OCI-LY3 (cell line): ENCODE measurements at regions not wholly inside any gene's neighbourhood (a gene's known extent, or its start where the extent isn't known, plus 50 kb on each side); places are given as distances from the start of the nearest gene placed in this dataset.

ENCODE experiments used
- H2AFZ ChIP-seq: fragments of 200-600, 300-600 bp; shearing (Covaris generic); 2 replicates; pipeline ENCODE4 v1.6.0; 2014; ENCODE audit warnings: antibody characterized with exemption, low read depth, low read length
- H3K27ac ChIP-seq: fragments of 200-600, 300-600 bp; sonication (generic); 2 replicates; pipeline ENCODE4 v1.5.1; 2014; ENCODE audit warnings: mild to moderate bottlenecking, low read length, moderate library complexity, mixed read lengths
- H3K27me3 ChIP-seq: fragments of 200-600, 300-600 bp; sonication (generic); 2 replicates; pipeline ENCODE4 v1.6.1; 2014; ENCODE audit warnings: low read depth, low read length, mixed read lengths
- H3K36me3 ChIP-seq: fragments of 200-600, 300-600 bp; sonication (generic); replicated peaks from 2 replicates; pipeline ENCODE3; 2014; ENCODE audit warnings: low read depth, low read length, mixed read lengths
- H3K4me1 ChIP-seq: fragments of 300-600, 200-600 bp; sonication (generic); 2 replicates; pipeline ENCODE4 v1.6.1; 2014; ENCODE audit warnings: low read length, mixed read lengths
- H3K4me2 ChIP-seq: fragments of 200-600, 300-600 bp; sonication (generic); 2 replicates; pipeline ENCODE4 v1.6.1; 2014; ENCODE audit warnings: low read length, mixed read lengths
- H3K4me3 ChIP-seq: fragments of 300-600, 200-600 bp; sonication (generic); 2 replicates; pipeline ENCODE4 v1.5.1; 2014; ENCODE audit warnings: antibody characterized with exemption, mild to moderate bottlenecking, low read length, moderate library complexity
- H3K79me2 ChIP-seq: fragments of 300-600, 200-600 bp; shearing (Covaris generic); 2 replicates; pipeline ENCODE4 v1.6.1; 2014; ENCODE audit warnings: mild to moderate bottlenecking, low read length, mixed read lengths
- H3K9ac ChIP-seq: fragments of 300-600, 200-600 bp; shearing (Covaris generic); 2 replicates; pipeline ENCODE4 v1.6.0; 2014; ENCODE audit warnings: mild to moderate bottlenecking, low read length, moderate library complexity
- H3K9me3 ChIP-seq: fragments of 200-600, 300-600 bp; shearing (Covaris generic); 2 replicates; pipeline ENCODE4 v1.6.1; 2014; ENCODE audit warnings: low read length, mixed read lengths; ENCODE audit not compliant: insufficient read depth
- H4K20me1 ChIP-seq: fragments of 200-600, 300-600 bp; sonication (generic); 2 replicates; pipeline ENCODE4 v1.6.1; 2016; ENCODE audit warnings: low read length, mixed read lengths; ENCODE audit not compliant: insufficient read depth
- CTCF ChIP-seq: fragments of 200-600, 300-600 bp; sonication (generic); IDR thresholded peaks from 2 replicates; pipeline ENCODE4 v1.5.1; 2014; ENCODE audit warnings: antibody characterized with exemption, low read length, low read depth
- EZH2phosphoT487 ChIP-seq: fragments of 200-600 bp; shearing (Covaris generic); IDR thresholded peaks from 2 replicates; pipeline ENCODE4 v1.6.1; 2018; ENCODE audit warnings: antibody characterized with exemption, mixed run types, low read depth

DNA sequence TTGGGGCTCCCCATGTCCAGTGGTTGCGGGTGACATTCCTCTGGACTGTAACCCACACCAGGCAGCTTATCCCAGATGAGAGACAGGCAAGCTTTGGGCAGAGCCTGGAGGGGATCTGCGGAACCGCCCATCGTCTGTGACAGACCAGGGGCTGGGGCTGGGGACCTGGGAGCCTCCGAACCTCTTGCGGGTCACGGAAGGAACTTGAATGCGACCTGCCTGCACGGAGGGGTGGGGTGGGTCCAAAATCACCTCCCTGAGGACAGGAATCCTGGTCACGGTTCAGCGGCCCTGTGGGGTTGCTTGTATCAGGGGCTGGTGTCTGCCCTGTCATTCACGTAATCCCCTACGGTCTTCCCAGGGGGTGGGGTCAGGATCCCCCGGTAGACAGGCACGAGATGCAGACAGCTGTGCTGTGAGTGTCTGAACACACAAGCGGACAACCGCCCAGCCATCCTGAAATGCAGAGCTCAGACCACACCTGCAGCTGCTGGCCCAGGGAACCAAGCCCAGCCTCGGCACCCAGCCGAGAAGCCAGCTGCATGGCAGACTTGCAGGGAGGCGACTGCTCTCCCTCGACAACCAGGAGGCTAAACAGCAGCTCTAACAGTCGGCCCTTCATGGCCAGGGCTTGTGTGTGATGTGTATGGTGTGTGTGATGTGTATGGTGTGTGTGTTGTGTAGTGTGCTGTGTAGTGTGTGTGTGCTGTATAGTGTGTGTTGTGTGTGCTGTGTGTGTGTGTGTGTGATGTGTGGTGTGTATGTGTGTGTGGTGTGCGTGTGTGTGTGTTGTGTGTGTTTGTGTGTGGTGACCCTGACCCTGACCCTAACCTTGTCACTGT, 105.9 kb upstream of the ADRA2C start:
- Histone ChIP-seq H2AFZ (no peak overlapping the region), H3K36me3 (no peaks in the 10 kb centered on the region), H3K79me2 (no peaks in the 10 kb centered on the region), H3K4me2 (no peak overlapping the region), H3K4me1 (no peaks in the 10 kb centered on the region), H3K4me3 (no peak overlapping the region), H3K27me3 (peaks cover 42% of the 10 kb centered on the region), H4K20me1 (no peaks in the 10 kb centered on the region), H3K27ac (no peak overlapping the region), H3K9me3 (no peaks in the 10 kb centered on the region), H3K9ac (no peak overlapping the region)
- TF ChIP-seq CTCF (no peak), EZH2phosphoT487 (no peak)

- Histone ChIP-seq H3K27me3 (peaks cover 33% of the 10 kb centered on the region), H3K4me1 (no peaks in the 10 kb centered on the region), H3K4me3 (no peak overlapping the region), H3K36me3 (no peaks in the 10 kb centered on the region), H2AFZ (no peak overlapping the region), H3K27ac (no peak overlapping the region), H3K9ac (no peak overlapping the region), H3K9me3 (no peaks in the 10 kb centered on the region), H3K4me2 (no peak overlapping the region), H3K79me2 (no peaks in the 10 kb centered on the region), H4K20me1 (no peaks in the 10 kb centered on the region)
- TF ChIP-seq CTCF (no peak), EZH2phosphoT487 (no peak)
Measured at GRCh38 chr4:3659131-3659530, 107.1 kb upstream of the ADRA2C start.

GRCh38 chr4:3658530-3658913, 107.7 kb upstream of the ADRA2C start:
- no peak overlapping the region for H2AFZ ChIP-seq
- peaks cover 26% of the 10 kb centered on the region for H3K27me3 ChIP-seq
- no peak overlapping the region for H3K9ac ChIP-seq
- no peak overlapping the region for H3K27ac ChIP-seq
- H3K4me3 ChIP-seq: no peak overlapping the region
- no peaks in the 10 kb centered on the region for H3K36me3 ChIP-seq
- no peaks in the 10 kb centered on the region for H4K20me1 ChIP-seq
- H3K4me1 ChIP-seq: no peaks in the 10 kb centered on the region
- H3K79me2 ChIP-seq: no peaks in the 10 kb centered on the region
- no peaks in the 10 kb centered on the region for H3K9me3 ChIP-seq
- TF ChIP-seq EZH2phosphoT487: no peak
- no peak for TF ChIP-seq CTCF
- no peak overlapping the region for H3K4me2 ChIP-seq

- Histone ChIP-seq H3K27ac (no peak overlapping the region), H3K4me2 (no peak overlapping the region)
Measured at GRCh38 chr4:3657902-3658529, 108.2 kb upstream of the ADRA2C start.

More at GRCh38 chr4:3657902-3658529, 108.2 kb upstream of the ADRA2C start:
- no peak for TF ChIP-seq CTCF
- TF ChIP-seq EZH2phosphoT487: no peak
- peaks cover 25% of the 10 kb centered on the region for H3K27me3 ChIP-seq
- no peak overlapping the region for H2AFZ ChIP-seq
- H3K79me2 ChIP-seq: no peaks in the 10 kb centered on the region
- H3K9ac ChIP-seq: no peak overlapping the region
- H4K20me1 ChIP-seq: no peaks in the 10 kb centered on the region
- no peaks in the 10 kb centered on the region for H3K4me1 ChIP-seq
- no peak overlapping the region for H3K4me3 ChIP-seq
- no peaks in the 10 kb centered on the region for H3K9me3 ChIP-seq
- no peaks in the 10 kb centered on the region for H3K36me3 ChIP-seq
